ENCODE measurements at regions not wholly inside any gene's neighbourhood (a gene's known extent, or its start where the extent isn't known, plus 50 kb on each side); places are given as distances from the start of the nearest gene placed in this dataset.

DNA sequence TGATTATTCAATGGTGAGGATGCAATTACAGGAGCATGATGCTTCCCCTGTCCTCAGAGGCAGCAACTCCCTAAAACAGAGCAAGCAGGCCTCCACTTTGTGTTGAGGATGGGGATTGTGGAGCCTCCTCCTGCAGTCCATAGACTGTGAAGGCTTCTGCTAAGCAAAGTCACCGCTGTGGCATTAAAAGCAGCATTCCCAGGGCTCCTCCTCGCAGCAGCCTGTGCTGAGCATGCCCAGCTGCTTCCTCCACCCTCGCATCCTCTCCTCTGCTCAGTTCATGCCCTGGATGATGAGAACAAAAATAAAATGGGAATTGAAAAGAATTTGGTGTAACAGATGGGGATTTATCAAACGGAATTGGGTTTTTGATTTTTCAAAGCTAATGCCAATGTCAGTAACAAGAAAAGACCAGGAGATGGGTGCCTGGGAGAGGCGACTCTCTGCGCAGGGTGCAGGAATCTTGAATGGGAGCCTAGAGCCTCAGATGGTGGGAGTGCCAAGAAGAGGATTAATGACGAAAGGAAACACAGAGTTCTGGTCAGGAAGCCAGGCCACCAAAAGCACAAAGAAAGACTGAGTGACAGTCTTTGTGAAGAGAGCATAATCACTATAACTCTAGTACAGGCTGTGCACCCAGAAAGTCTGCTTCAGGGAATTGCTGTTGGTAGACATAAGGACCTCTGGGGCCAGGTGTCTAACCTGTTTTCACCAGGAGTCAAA is 347.6 kb downstream of the TPBG start:
- no peaks in the 10 kb centered on the region; the same call in 1 of the 2 replicates for H3K27me3 ChIP-seq (replicated peaks; ENCODE audit: insufficient read depth)
- peak overlapping the region; percentile 85 for H3K4me2 ChIP-seq (ENCODE audit: unreplicated experiment)
- no peak overlapping the region for H3K9ac ChIP-seq
- TF ChIP-seq EZH2phosphoT487 (IDR thresholded peaks at IDR 0.05; ENCODE audit: insufficient read depth, low read depth) (no peak), EZH2 (IDR thresholded peaks at IDR 0.05; ENCODE audit: insufficient read depth, poor library complexity, severe bottlenecking) (no peak)
- WGBS, 2 experiments (ENCODE audit: low coverage in 1 of 2, low lambda C conversion rate in 2 of 2, missing lambda C conversion rate in 2 of 2): 13% methylated on average over 7 of the region's 7 CpGs
- peaks cover 25% of the 10 kb centered on the region for H3K4me1 ChIP-seq (ENCODE audit: insufficient read depth)
- no peaks in the 10 kb centered on the region for H3K36me3 ChIP-seq (ENCODE audit: low read depth)
- no peaks in the 10 kb centered on the region for H3K79me2 ChIP-seq (ENCODE audit: insufficient read depth)
- H3K9me3 ChIP-seq (ENCODE audit: low read depth): no peaks in the 10 kb centered on the region
- in situ Hi-C loops (cut with MboI): no loop called here
- peak overlapping the region; percentile 82 for H2AFZ ChIP-seq
- DNase-seq: peak; percentile 80
- peak overlapping the region; percentile 63 for H3K4me3 ChIP-seq
- peak overlapping the region; percentile 49 for H3K27ac ChIP-seq
- peaks cover 29% of the 10 kb centered on the region for H3F3A ChIP-seq (ENCODE audit: insufficient read depth)
- H4K20me1 ChIP-seq (ENCODE audit: insufficient read depth): no peaks in the 10 kb centered on the region
- H3K9me2 ChIP-seq (ENCODE audit: insufficient read depth): no peaks in the 10 kb centered on the region

DNA sequence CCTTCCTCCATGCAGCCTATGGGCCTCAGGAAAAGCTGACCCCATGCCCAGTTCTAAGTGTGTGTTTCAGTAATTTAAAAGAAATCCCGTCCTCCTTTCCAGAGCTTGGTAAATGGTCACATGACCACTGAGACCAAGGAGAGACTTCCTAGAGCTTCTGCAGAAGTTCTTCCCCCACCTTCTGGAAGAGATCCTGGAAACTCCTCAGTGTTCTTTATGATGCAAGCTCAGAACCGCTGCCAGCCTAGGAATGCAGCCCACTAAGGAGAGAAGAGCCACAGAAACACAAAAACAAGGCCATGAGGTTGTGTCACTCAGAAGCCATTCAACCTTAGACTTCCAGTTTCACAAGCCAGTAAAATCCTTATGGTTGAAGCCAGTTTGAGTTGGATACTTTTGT is 348.4 kb downstream of the TPBG start:
- DNase-seq: peak; percentile 86
- Histone ChIP-seq H3K27ac (peak overlapping the region; percentile 49), H3K27me3 (replicated peaks; ENCODE audit: insufficient read depth) (no peaks in the 10 kb centered on the region; the same call in 1 of the 2 replicates), H3K4me2 (ENCODE audit: unreplicated experiment) (peak overlapping the region; percentile 85), H3K36me3 (ENCODE audit: low read depth) (no peaks in the 10 kb centered on the region), H3K9me2 (ENCODE audit: insufficient read depth) (no peaks in the 10 kb centered on the region), H3K4me3 (peak overlapping the region; percentile 63), H3K9me3 (ENCODE audit: low read depth) (no peaks in the 10 kb centered on the region), H3K9ac (no peak overlapping the region), H2AFZ (peak overlapping the region; percentile 82), H3K4me1 (ENCODE audit: insufficient read depth) (peaks cover 25% of the 10 kb centered on the region), H3K79me2 (ENCODE audit: insufficient read depth) (no peaks in the 10 kb centered on the region), H4K20me1 (ENCODE audit: insufficient read depth) (no peaks in the 10 kb centered on the region), H3F3A (ENCODE audit: insufficient read depth) (peaks cover 29% of the 10 kb centered on the region)
- in situ Hi-C loops (cut with MboI): no loop called here
- TF ChIP-seq EZH2 (IDR thresholded peaks at IDR 0.05; ENCODE audit: insufficient read depth, poor library complexity, severe bottlenecking) (no peak), EZH2phosphoT487 (IDR thresholded peaks at IDR 0.05; ENCODE audit: insufficient read depth, low read depth) (no peak)
- 4 to 9% methylated on average over 2 of the region's 2 CpGs for WGBS, 2 experiments (ENCODE audit: low coverage in 1 of 2, low lambda C conversion rate in 2 of 2, missing lambda C conversion rate in 2 of 2)

DNA sequence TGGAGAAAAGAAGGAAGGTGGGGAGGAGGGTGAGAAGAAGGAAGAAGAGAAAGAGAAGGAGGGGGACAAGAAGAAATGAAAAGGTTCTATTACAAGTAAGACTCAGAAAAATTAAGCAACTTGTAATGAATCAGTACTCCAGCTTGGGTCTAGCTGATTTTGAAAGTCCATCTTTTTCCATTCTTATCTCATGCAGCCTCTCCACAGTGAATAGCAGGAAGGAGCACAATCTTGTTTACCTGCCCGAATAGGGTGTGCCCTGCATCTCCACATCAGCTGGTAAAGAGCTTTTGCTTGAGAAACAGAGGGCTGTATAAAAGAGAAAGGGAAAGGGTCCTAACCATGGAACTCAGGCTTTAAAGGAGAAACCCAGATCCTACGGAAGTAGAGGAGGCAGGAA is 348.8 kb downstream of the TPBG start:
- H3K4me3 ChIP-seq: peak overlapping the region; percentile 63
- peak overlapping the region; percentile 82 for H2AFZ ChIP-seq
- H3K27me3 ChIP-seq (replicated peaks; ENCODE audit: insufficient read depth): no peaks in the 10 kb centered on the region; the same call in 1 of the 2 replicates
- H3K9ac ChIP-seq: no peak overlapping the region
- no peaks in the 10 kb centered on the region for H3K36me3 ChIP-seq (ENCODE audit: low read depth)
- peak; percentile 38 for DNase-seq
- no peaks in the 10 kb centered on the region for H3K9me3 ChIP-seq (ENCODE audit: low read depth)
- H3K27ac ChIP-seq: peak overlapping the region; percentile 49
- H3K4me2 ChIP-seq (ENCODE audit: unreplicated experiment): peak overlapping the region; percentile 85
- TF ChIP-seq EZH2 (IDR thresholded peaks at IDR 0.05; ENCODE audit: insufficient read depth, poor library complexity, severe bottlenecking): no peak
- no peak for TF ChIP-seq EZH2phosphoT487 (IDR thresholded peaks at IDR 0.05; ENCODE audit: insufficient read depth, low read depth)
- H4K20me1 ChIP-seq (ENCODE audit: insufficient read depth): no peaks in the 10 kb centered on the region
- in situ Hi-C loops (cut with MboI): no loop called here
- H3F3A ChIP-seq (ENCODE audit: insufficient read depth): peaks cover 29% of the 10 kb centered on the region
- peaks cover 25% of the 10 kb centered on the region for H3K4me1 ChIP-seq (ENCODE audit: insufficient read depth)
- H3K79me2 ChIP-seq (ENCODE audit: insufficient read depth): no peaks in the 10 kb centered on the region
- H3K9me2 ChIP-seq (ENCODE audit: insufficient read depth): no peaks in the 10 kb centered on the region
- WGBS, 2 experiments (ENCODE audit: low coverage in 1 of 2, low lambda C conversion rate in 2 of 2, missing lambda C conversion rate in 2 of 2): 76 to 92% methylated on average over 2 of the region's 2 CpGs

DNA sequence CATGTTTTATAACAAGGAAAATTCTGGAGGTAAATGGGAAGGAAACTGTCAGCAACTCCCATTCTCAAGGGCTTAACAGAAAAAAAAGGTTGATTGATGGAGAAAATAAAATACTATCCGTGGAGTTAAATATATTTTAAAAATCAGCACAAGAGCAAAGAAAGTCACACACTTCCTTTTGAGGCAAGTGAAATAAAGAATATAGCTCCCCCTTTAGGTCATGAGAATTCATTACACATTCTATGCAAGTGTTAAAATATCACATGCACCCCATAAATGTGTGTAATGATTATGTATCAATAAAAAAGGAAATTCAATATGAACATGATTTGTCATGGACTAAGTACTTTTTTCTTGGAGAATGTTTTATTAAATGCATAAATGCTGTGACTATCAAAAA is 349.2 kb downstream of the TPBG start:
- H4K20me1 ChIP-seq (ENCODE audit: insufficient read depth): no peaks in the 10 kb centered on the region
- no peaks in the 10 kb centered on the region for H3K9me3 ChIP-seq (ENCODE audit: low read depth)
- peak overlapping the region; percentile 49; the same call in 1 of the 2 replicates for H3K27ac ChIP-seq
- peak overlapping the region; percentile 82 for H2AFZ ChIP-seq
- H3F3A ChIP-seq (ENCODE audit: insufficient read depth): peaks cover 29% of the 10 kb centered on the region
- no peaks in the 10 kb centered on the region for H3K36me3 ChIP-seq (ENCODE audit: low read depth)
- no peak overlapping the region for H3K4me3 ChIP-seq
- H3K9ac ChIP-seq: no peak overlapping the region
- TF ChIP-seq EZH2 (IDR thresholded peaks at IDR 0.05; ENCODE audit: insufficient read depth, poor library complexity, severe bottlenecking) (no peak), EZH2phosphoT487 (IDR thresholded peaks at IDR 0.05; ENCODE audit: insufficient read depth, low read depth) (no peak)
- no peaks in the 10 kb centered on the region for H3K79me2 ChIP-seq (ENCODE audit: insufficient read depth)
- WGBS, 2 experiments (ENCODE audit: low coverage in 1 of 2, low lambda C conversion rate in 2 of 2, missing lambda C conversion rate in 2 of 2): 6 to 10% methylated on average over 1 of the region's 1 CpG
- no peaks in the 10 kb centered on the region for H3K9me2 ChIP-seq (ENCODE audit: insufficient read depth)
- H3K4me2 ChIP-seq (ENCODE audit: unreplicated experiment): peak overlapping the region; percentile 85
- peaks cover 25% of the 10 kb centered on the region for H3K4me1 ChIP-seq (ENCODE audit: insufficient read depth)
- peak; percentile 32 for DNase-seq
- in situ Hi-C loops (cut with MboI): no loop called here
- no peaks in the 10 kb centered on the region; the same call in 1 of the 2 replicates for H3K27me3 ChIP-seq (replicated peaks; ENCODE audit: insufficient read depth)

Measured in GM23248 (cell line).